ENCODE measurements at regions not wholly inside any gene's neighbourhood (a gene's known extent, or its start where the extent isn't known, plus 50 kb on each side); places are given as distances from the start of the nearest gene placed in this dataset.

DNA sequence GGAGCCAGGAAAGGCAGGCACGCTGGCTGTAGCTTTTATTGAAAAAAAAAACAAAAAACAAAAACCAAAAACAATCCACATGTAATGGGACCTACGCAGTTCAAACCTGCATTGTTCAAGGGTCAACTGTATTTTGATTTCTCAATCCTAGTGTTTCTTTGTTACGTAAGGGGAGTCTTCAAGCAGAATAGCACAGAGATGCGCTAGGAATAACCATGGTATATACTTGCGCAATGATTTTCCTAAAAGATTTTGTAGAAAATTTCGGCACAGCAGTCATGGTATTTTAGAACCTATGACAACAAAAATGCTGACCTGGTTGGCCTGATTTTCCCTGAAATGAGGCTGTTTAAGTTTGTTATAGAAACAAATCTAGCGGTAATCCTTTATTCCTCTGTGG is 1110.5 kb upstream of the WWC1 start:
- Histone ChIP-seq H3K4me1 (no peaks in the 10 kb centered on the region), H3K27me3 (no peaks in the 10 kb centered on the region), H3K27ac (no peak overlapping the region), H3K4me3 (no peak overlapping the region), H3K36me3 (no peaks in the 10 kb centered on the region), H3K9me3 (replicated peaks) (no peaks in the 10 kb centered on the region)
- DNase-seq: no peak

DNA sequence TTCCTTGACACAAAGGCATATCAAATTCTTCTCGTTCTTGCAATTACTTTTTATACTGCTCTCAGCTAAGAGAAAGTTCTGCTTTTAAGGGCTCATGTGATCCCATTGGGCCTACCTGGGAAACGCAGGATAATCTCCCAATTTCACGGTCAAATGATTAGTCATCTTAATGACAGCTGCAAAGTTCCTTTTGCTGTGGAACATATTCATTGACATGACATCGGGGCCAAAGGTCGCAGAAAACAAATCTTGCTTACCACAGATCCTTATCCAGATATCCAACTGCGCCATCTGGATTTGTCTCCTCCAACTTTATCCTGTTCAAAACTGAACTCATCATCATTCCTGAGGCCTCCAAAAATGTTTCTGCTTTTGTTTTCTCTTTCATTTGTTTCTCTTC is 1085.6 kb upstream of the WWC1 start:
- H3K4me3 ChIP-seq: no peak overlapping the region
- H3K27me3 ChIP-seq: no peaks in the 10 kb centered on the region
- H3K36me3 ChIP-seq: no peaks in the 10 kb centered on the region
- DNase-seq: peak; percentile 95 to 99
- H3K4me1 ChIP-seq: peaks cover 53% of the 10 kb centered on the region
- peaks cover 6% of the 10 kb centered on the region; the same call in 1 of the 2 replicates for H3K9me3 ChIP-seq (replicated peaks)
- peak overlapping the region; percentile 97 for H3K27ac ChIP-seq

DNA sequence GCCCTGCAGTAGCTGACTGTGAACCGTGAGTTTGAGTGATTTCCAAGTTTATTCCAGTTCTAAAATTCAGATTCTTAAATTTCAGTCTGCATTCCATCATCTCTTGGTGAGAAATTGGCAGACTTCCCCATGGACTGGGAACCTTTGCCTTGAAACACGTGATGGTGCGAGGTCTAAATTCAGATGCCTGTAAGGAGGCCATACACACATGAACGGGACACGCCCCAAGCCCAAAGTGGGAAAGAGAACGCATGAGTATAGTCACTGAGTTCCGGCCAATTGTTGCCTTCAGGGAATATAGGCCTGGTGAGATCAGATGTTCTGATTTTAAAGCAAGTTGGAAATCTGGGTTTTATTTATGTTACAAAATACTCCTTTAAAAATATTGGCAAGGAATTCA is 1084.4 kb upstream of the WWC1 start:
- Histone ChIP-seq H3K36me3 (no peaks in the 10 kb centered on the region), H3K27me3 (no peaks in the 10 kb centered on the region), H3K9me3 (replicated peaks) (peaks cover 6% of the 10 kb centered on the region; the same call in 1 of the 2 replicates), H3K27ac (peak overlapping the region; percentile 97), H3K4me3 (no peak overlapping the region), H3K4me1 (peaks cover 53% of the 10 kb centered on the region)
- peak; percentile 78 to 80 for DNase-seq

DNA sequence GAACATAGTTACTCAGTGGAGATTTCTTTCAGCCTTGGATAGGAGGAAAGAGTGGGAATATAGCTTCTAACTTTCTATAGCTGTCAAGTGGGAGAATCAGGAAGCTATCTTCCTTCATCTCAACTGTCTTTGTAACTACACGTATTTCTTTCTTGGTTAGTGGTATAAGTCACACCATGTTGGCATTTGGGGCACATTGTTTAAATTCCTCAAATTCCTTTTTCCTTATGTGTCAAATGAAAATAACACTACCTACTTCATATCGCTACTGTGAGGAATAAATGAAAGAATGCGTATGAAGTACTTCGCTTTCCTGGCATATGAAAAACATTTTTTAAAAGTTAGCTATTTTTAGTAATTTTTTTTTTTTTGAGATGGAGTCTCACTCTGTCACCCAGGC is 1082.5 kb upstream of the WWC1 start:
- Histone ChIP-seq H3K27ac (peak overlapping the region; percentile 97), H3K36me3 (no peaks in the 10 kb centered on the region), H3K4me1 (peaks cover 53% of the 10 kb centered on the region), H3K4me3 (no peak overlapping the region), H3K27me3 (no peaks in the 10 kb centered on the region), H3K9me3 (replicated peaks) (peaks cover 4% of the 10 kb centered on the region; the same call in 1 of the 2 replicates)
- peak in 1 of 2 experiments; percentile 40 for DNase-seq

DNA sequence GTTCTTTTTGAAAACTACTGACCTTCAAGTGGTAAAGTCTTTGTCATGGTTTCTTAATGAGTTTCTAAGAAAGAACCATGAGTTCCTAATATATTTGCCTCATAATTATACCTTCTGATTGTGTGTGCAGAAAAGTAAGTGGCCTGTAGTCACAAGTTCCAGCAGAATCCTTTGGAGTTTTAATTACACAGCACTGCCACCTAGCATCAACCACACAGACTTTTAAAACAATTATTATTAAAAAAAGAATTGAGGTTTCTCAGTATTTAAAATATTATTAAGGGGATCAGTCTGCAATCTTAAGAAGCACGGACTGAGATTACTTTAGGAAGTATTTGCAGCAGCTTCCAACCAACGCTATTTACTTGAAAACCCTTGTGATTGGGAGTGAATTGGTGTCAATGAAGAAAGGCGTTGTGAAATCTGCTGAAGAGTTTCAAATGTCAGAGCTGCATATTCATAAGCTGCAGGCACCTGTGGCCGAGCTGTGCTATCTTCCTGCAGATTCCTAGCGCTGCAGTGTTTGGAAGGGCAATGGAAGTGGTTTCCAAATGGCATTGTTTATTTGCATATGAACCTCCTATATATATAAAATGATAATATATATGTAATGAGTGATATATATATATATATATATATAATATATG is 1074.2 kb upstream of the WWC1 start:
- peak in 1 of 2 experiments; percentile 12 for DNase-seq
- Histone ChIP-seq H3K27me3 (no peaks in the 10 kb centered on the region), H3K4me3 (no peak overlapping the region), H3K9me3 (replicated peaks) (no peaks in the 10 kb centered on the region), H3K36me3 (no peaks in the 10 kb centered on the region), H3K27ac (no peak overlapping the region), H3K4me1 (no peaks in the 10 kb centered on the region)

DNA sequence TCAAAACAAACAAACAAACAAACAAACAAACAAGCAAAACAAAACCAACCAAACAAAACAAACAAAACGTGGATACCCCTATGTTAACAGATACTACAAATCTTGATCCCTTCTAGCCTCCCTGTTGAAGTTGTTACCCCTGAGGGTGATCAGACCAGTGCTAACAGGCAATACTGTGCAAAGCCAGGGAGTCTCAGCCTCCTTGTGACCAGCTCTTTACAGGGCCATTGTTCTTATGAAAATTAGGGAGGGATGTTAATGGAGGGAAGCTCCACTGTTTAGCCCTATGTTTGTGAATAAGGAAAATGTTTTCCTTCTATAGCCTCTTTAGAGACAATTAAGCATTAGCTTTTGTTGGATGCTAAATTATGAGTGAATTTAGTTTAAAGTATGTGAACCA is 1072.1 kb upstream of the WWC1 start:
- Histone ChIP-seq H3K4me3 (no peak overlapping the region), H3K9me3 (replicated peaks) (no peaks in the 10 kb centered on the region), H3K27ac (no peak overlapping the region), H3K36me3 (no peaks in the 10 kb centered on the region), H3K4me1 (no peaks in the 10 kb centered on the region), H3K27me3 (no peaks in the 10 kb centered on the region)
- no peak for DNase-seq

DNA sequence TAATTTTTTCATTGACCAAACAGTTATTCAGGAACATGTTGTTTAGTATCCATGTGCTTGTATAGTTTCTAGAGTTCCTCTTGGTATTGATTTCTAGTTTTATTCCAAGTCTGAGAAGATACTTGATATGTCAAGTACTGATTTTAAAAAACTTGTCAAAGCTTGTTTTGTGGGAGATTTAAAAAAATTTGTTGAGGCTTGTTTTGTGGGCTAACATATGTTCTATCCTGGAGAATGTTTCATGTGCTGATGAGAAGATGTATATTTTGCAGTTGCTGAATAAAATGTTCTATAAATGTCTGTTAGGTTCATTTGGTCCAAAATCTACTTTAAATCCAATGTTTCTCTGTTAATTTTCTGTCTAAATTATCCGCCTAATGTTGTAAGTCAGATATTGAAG is 1065.1 kb upstream of the WWC1 start:
- Histone ChIP-seq H3K4me1 (no peaks in the 10 kb centered on the region), H3K27me3 (no peaks in the 10 kb centered on the region), H3K9me3 (replicated peaks) (peaks cover 4% of the 10 kb centered on the region; the same call in 1 of the 2 replicates), H3K36me3 (no peaks in the 10 kb centered on the region), H3K27ac (no peak overlapping the region), H3K4me3 (no peak overlapping the region)
- DNase-seq: no peak

DNA sequence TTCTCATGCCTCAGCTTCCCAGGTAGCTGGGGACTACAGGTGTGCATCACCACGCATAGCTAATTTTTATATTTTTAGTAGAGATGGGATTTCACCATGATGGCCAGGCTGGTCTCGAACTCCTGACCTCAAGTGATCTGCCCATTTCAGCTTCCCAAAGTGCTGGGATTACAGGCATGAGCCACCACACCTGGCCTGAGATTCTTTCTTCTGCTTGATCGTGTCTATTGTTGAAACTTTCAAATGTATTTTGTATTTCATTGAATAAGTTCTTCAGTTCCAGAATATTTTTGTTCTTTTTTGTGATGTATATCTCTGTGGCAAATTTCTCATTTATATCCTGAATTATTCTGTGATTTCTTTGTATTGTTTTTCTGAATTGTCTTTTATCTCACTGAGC is 1063.3 kb upstream of the WWC1 start:
- no peak for DNase-seq
- Histone ChIP-seq H3K27me3 (no peaks in the 10 kb centered on the region), H3K36me3 (no peaks in the 10 kb centered on the region), H3K27ac (no peak overlapping the region), H3K4me3 (no peak overlapping the region), H3K9me3 (replicated peaks) (peaks cover 4% of the 10 kb centered on the region; the same call in 1 of the 2 replicates), H3K4me1 (no peaks in the 10 kb centered on the region)

DNA sequence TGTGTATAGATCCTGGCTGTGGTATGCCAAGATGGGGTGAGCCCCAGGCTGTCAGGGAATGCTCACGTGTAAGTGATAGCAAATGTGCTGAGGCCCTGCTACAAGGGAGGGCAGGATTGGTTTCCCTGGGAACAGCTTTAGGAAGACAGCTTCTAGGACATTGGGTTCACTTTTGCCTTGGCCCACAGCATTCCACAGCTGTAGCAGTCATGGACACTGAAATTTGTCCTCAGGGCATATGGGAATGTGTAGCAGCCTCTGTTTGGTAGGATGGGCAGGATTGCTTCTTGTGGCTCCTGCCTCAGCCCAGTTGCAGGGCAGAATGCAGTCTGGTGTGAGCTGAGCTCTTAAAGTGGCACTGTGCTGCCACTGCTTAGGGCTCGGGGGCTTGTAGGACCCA is 1061.7 kb upstream of the WWC1 start:
- Histone ChIP-seq H3K4me3 (no peak overlapping the region), H3K36me3 (no peaks in the 10 kb centered on the region), H3K27ac (no peak overlapping the region), H3K27me3 (no peaks in the 10 kb centered on the region), H3K4me1 (no peaks in the 10 kb centered on the region), H3K9me3 (replicated peaks) (peaks cover 4% of the 10 kb centered on the region; the same call in 1 of the 2 replicates)
- peak in 1 of 2 experiments; percentile 25 for DNase-seq

DNA sequence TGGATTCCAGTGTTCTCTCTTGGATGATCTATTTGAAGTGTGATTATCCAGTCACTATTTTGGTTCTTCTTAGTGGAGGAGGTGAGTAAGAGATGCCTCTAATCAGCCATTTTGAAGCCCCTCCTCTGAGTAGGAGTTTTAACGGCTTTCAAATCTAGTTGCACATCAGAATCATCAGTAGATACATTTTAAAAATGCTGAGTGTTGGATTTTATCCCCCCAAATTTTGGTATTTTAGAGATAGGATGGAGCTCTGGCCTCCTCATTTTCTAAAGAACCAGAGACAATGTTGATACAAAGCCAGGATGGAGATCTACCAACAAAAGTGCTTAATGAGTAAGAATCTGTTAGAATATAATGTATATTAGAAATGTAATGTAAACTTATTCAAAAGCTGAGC is 1061.0 kb upstream of the WWC1 start:
- no peak overlapping the region for H3K27ac ChIP-seq
- H3K27me3 ChIP-seq: no peaks in the 10 kb centered on the region
- no peaks in the 10 kb centered on the region for H3K36me3 ChIP-seq
- no peaks in the 10 kb centered on the region for H3K4me1 ChIP-seq
- H3K4me3 ChIP-seq: no peak overlapping the region
- DNase-seq: no peak
- peaks cover 4% of the 10 kb centered on the region; the same call in 1 of the 2 replicates for H3K9me3 ChIP-seq (replicated peaks)

DNA sequence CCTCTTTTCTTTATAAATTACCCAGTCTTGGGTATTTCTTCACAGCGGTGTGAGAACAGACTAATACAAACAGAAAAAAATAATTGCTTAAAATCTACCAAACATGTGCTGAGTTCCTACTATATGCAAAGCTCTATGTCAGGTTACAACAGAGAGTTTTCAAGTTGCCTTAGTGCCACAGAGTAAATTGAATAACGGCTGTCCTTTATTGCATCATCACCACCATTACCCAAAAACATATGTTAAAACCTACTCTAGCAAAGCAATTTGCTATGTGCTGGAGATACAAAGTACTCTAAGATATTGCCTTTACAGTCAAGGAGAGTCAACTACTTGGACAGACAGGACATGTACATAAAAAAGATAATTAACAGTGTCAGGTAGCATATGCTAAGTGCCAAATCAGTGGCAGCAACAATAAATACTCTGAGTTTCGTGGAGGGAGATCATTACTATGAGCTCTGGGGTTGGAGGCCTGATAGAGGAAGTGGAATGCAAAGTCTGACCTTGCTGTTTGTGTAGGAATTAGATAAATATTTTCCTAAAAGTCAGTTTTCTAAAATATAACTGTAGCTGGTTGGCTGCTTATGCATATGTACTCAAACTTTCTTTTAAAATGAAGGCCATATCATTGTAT is 1058.7 kb upstream of the WWC1 start:
- H3K4me3 ChIP-seq: no peak overlapping the region
- peaks cover 4% of the 10 kb centered on the region; the same call in 1 of the 2 replicates for H3K9me3 ChIP-seq (replicated peaks)
- no peak overlapping the region for H3K27ac ChIP-seq
- no peaks in the 10 kb centered on the region for H3K36me3 ChIP-seq
- DNase-seq: no peak
- no peaks in the 10 kb centered on the region for H3K27me3 ChIP-seq
- no peaks in the 10 kb centered on the region for H3K4me1 ChIP-seq

DNA sequence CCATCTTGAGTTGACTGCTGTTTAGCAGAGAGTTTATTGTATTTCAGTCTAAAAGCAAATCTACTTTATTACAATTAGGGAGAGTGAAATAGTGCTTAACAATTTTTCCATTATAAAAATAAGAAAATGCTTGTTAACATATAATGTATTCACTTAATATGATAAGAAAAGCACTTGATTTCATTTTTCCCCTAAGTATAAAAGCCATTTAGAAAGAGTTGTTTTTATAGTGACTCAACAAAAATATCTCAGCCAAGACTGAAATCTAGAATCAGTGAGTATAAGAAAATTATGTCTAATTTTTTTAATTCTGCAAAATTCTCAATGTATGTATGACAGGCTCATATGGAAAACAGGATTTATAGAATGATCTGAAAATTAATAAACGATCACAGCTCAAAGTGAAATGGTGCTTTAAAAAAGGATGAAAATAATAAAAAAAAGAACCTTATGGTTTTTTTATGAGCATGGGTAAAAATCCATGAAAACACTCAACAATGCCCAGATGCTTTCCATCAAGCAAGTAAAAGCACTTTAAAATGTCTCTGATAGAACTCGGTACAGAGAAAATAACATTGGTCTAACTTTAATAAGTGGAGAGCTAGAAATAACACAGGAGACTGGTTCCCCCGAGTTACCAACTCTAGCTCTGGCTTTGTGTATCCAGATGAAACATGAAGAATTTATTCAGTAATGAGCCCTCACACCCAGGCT is 1057.8 kb upstream of the WWC1 start:
- H3K4me3 ChIP-seq: no peak overlapping the region
- no peak overlapping the region for H3K27ac ChIP-seq
- H3K27me3 ChIP-seq: no peaks in the 10 kb centered on the region
- H3K36me3 ChIP-seq: no peaks in the 10 kb centered on the region
- H3K9me3 ChIP-seq (replicated peaks): peaks cover 2% of the 10 kb centered on the region; the same call in 1 of the 2 replicates
- no peaks in the 10 kb centered on the region for H3K4me1 ChIP-seq
- no peak for DNase-seq

DNA sequence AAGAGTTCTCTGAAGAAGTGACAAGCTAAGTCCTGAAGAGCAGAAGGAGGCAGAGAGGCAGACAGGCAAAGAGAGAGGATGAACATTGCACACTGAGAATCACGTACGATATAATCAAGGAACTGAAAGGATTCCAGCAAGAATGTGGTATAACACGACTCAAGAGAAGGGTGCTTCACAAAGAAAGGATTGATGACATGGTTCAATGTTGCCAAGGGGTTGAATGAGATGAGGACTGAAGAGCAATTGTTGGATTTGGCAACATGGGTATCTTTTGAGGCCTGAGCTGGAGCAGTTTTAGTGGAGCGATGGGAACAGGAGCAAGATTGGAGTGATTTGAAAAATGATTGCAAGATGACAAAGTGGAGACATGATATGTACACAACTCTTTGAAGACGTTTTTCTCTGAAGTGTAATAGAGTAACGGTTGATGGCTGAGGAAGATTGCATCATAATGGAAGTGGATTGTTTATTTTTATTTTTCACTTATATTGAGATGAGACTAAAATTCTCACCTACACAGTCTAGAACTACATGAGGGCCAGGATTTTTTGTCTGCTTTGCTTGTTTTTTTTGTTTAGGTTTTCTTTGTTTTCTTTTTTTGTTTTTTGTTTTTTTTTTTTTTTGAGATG is 1049.9 kb upstream of the WWC1 start:
- H3K4me1 ChIP-seq: peaks cover 10% of the 10 kb centered on the region; the same call in 1 of the 2 replicates
- no peaks in the 10 kb centered on the region for H3K9me3 ChIP-seq (replicated peaks)
- no peaks in the 10 kb centered on the region for H3K36me3 ChIP-seq
- no peak overlapping the region for H3K27ac ChIP-seq
- no peak overlapping the region for H3K4me3 ChIP-seq
- DNase-seq: no peak
- no peaks in the 10 kb centered on the region for H3K27me3 ChIP-seq

DNA sequence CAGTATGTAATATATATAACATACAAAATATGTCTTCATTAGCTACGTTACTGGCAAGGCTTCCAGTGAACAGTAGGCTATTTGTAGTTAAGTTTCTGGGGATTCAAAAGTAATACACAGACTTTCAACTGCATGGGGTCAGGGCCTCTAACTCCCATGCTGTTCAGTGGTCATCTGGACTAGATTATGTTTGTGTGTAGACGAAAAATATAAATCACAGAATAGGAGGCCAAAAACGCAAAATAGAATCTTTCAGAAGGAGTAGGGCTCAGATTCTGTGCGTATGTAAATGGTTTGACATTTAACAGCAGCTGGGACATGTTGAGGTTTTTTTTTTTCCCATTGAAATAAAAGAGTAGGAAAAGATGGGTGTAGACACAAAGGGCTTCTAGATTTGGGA is 1048.7 kb upstream of the WWC1 start:
- no peaks in the 10 kb centered on the region for H3K36me3 ChIP-seq
- H3K27ac ChIP-seq: no peak overlapping the region
- DNase-seq: peak in 1 of 2 experiments; percentile 28
- H3K27me3 ChIP-seq: no peaks in the 10 kb centered on the region
- no peaks in the 10 kb centered on the region for H3K9me3 ChIP-seq (replicated peaks)
- no peak overlapping the region for H3K4me3 ChIP-seq
- H3K4me1 ChIP-seq: peaks cover 10% of the 10 kb centered on the region; the same call in 1 of the 2 replicates

DNA sequence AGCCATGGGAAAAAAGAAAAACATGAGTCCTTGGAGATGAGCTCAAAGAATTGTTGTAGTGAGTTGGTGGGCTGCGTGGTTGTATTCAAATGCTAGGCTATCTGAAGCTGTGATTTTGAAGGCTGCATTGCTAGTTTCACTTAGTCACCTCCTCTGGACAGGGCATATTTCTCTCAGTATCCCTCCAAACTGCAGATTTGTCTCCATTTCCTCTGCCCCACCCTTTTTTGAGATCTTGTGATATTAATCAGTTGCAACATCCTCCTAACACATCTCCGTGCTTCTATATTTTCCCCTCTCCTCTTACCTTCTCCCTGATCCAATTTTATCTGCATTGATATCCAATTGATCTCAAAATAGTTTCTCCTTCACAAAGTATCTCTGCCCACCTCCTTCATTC is 1048.0 kb upstream of the WWC1 start:
- no peak for DNase-seq
- no peak overlapping the region for H3K4me3 ChIP-seq
- H3K9me3 ChIP-seq (replicated peaks): no peaks in the 10 kb centered on the region
- no peak overlapping the region for H3K27ac ChIP-seq
- H3K36me3 ChIP-seq: no peaks in the 10 kb centered on the region
- H3K27me3 ChIP-seq: no peaks in the 10 kb centered on the region
- H3K4me1 ChIP-seq: peaks cover 10% of the 10 kb centered on the region; the same call in 1 of the 2 replicates
